Activated gamma-delta T cell treated with anti-CD3 and anti-CD28 coated beads, Interleukin-2, amount 50 U/mL, for 16 hours (primary cell): ENCODE measurements at regions not wholly inside any gene's neighbourhood (a gene's known extent, or its start where the extent isn't known, plus 50 kb on each side); places are given as distances from the start of the nearest gene placed in this dataset.

Source experiments
- DNase-seq: peaks from one replicate; pipeline ENCODE4 v3.0.0-alpha.2; 2020; ENCODE audit warnings: low read depth

- DNase-seq, result no peak
Observed at GRCh38 chr2:134143568-134143967, 110.3 kb upstream of the MGAT5 start.

GRCh38 chr2:134144081-134144596, 109.7 kb upstream of the MGAT5 start:
- DNase-seq, result no peak

DNA sequence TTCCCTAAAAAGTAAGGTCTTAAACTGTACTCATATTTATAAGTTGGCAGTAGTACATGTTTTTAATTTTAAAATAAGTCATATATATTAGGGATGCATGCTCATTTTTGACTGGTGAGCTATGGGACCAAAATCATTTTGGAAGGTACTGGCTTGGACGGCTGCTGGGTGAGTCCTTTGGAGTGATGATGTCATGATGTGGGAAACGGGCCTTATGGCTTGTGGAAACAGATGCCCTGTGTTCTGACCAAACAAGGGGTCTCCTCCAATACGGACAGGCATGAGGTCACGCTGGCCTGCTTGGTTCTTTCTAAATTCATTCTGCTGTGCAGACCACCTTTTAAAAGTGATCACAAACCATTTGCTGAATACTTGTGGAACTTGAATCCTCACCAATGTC, 109.2 kb upstream of the MGAT5 start:
- DNase-seq, result no peak

GRCh38 chr2:134145519-134145918, 108.4 kb upstream of the MGAT5 start:
- DNase-seq, result no peak

GRCh38 chr2:134146161-134146560, 107.7 kb upstream of the MGAT5 start:
- no peak for DNase-seq

DNA sequence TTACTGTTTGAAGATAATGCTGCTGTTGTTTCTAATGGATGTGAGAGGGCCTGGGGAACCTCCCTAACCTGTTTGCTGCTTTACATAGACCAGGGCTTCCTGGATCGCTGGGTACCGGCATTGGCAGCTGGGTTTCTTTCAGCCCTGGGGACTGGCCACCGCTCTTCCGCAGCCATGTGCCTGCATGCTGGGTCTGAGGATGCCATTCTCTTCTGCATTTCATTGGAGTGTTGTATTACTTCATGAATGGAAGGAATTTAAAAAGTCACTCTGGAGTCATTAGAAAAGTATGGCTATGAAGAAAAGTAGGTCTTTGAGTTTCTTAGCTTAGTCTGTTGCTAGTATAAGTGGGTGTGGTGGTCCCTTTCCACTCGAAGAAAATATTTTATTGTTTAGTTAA, 107.3 kb upstream of the MGAT5 start:
- no peak for DNase-seq

DNA sequence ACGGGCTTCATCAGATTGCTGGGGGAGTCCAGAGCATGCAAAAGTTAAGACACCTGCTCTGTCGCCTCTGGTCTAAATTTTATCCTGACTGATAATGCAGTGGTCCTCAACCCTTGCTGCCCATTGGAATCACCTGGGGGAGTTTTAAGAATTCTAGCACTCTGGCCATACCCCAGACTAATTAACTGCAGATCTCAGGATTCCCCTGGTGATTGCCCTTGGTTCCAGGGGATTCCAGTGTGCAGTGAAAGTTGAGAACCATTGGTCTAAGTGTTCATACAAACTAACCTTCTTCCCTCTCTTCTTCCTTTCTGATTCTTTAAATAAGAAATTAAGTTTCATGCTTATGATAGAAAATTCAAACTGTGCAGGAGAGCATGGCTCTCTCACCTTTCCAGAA, 105.7 kb upstream of the MGAT5 start:
- DNase-seq, result no peak

DNA sequence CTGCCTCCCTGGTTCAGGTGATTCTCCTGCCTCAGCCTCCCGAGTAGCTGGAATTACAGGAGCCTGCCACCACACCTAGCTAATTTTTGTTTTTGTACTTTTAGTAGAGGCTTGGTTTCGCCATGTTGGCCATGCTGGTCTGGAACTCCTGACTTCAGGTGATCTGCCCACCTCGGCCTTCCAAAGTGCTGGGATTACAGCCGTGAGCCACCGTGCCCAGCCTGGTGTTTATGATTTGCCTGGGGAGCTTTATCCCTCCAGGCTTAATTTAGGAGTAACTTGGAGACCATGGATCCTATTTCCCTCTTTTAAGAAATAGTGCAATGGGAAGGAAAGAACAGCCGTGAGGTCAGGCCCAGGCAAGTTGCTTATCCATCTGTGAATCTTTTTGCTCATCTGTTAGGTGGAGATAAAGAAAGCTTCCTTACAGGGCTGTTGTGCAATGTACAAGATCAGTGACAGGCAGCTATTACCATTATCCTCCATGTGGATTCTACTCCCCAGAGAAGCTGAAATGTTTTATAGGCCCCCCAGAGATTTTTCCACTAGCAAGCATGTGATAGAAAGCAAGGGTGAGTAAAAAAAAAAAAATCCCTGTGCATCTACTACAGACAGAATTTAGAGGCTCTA, 104.9 kb upstream of the MGAT5 start:
- DNase-seq, result no peak

GRCh38 chr2:134149904-134150303, 104.0 kb upstream of the MGAT5 start:
- no peak for DNase-seq

DNA sequence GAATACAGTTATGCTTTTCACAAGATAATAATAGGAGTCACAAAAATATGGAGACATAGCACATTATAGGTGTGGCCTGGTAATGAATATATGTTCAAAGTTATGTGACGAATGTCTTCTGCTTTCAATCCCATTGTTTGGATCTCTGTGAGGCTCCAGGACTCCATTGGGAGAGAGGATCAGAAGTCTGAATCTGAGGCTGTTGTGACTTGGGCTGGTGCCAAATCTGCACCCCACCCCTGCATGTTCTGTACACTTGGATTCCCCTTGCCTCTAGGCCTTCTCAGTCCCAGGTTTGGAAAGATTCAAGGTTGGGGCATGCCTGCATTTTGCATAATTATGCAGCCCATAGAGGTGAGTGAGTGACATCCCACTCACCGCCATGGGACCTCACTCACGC, 103.1 kb upstream of the MGAT5 start:
- DNase-seq, result no peak

DNA sequence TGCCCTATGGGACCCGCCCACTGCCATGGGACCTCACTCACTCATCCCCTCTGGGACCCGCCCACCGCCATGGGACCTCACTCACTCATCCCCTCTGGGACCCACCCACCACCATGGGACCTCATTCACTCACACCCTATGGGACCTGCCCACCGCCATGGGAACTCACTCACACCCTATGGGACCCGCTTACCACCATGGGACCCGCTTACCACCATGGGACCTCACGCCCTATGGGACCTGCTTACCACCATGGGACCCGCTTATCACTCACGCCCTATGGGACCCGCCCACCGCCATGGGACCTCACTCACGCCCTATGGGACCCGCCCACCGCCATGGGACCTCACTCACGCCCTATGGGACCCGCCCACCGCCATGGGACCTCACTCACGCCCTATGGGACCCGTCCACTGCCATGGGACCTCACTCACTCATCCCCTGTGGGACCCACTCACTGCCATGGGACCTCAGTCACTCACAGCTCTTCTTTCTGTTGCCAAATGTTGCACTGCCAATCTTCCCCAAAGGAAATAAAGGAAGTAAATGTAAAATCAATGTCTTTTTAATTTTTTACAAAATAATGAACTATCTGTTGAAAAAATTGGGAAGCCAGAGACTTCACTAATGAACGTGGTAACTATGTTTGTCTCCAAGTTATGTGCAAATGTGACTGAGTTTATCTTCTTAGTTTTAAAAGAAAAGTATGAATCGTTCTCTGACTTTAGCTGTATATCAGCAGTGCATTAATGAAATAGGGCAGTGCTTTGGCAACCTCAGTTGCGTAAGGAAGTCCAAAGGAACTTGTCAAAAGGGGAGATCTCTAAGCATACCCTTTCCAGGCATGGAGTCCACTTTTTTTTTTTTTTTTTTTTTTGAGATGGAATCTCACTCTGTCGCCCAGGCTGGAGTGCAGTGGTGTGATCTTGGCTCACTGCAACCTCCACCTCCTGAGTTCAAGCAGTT, 101.5 kb upstream of the MGAT5 start:
- DNase-seq, result no peak

DNA sequence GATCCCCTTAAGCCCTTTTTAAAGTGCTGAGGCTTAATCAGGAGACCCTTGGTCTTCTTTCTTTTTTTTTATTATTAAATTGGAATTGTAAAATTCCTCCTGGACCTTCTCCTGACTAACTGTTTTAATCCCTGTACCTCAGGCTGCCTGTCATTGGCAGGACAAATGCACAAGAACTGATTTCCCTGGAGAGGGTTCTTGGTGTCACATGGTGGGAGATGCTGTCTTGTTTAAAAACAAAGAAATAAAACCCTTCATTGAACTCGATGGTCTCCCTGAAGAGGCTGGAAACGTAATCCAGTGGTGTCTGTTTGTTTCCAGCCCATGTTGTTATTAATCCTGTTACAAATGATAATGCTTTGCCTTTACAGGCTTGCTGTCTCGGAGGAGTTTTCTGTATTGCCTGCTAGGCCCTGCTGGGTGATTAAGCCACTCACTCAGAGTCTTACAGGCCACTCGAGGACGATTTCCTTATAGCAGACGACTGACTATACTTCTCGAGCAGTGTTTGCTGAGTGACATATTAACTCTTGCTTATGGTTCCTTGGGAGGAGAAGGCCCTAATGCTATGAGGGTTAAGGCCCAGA, 100.5 kb upstream of the MGAT5 start:
- no peak for DNase-seq

DNA sequence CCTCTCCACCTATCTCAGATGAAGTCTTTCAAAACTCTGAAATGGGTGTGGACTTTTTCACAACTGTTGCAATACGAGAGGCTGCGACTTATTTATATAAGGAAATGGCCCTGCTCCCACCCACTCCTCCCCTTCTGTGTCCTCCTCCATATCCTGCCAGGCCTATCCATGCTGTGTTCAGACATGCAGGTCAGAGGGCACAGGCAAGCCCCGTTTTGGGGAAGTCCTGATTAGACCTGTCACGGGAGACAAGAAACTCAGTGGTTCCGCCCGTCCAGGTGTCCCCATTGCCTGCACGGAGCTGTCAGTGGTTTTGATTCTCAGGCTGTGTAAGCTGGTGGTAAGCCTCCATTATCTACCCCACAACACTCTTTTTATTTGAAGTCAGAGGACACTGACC, 99.6 kb upstream of the MGAT5 start:
- no peak for DNase-seq

- no peak for DNase-seq
Observed at GRCh38 chr2:134155134-134155533, 98.7 kb upstream of the MGAT5 start.

DNA sequence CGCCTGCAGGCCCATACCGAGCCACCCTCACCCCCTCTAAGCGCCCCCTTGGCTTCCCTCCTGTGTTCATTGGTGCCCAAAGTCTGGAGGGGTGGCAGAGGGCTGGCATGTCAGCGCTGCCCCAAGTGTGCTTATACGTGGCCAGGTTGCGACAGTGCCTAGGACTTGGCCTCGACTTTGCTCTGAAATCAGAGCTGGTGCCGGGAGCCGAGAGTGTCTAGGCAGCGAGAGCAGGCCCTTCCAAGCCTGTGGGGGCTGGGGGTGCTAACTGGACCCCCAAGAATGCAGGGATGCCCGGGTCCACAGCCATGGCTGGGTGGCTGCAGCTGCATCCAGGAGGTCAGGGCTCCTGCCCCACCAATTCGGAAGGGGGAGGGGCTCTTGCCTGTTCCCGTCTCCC, 95.6 kb upstream of the MGAT5 start:
- DNase-seq, result no peak

DNA sequence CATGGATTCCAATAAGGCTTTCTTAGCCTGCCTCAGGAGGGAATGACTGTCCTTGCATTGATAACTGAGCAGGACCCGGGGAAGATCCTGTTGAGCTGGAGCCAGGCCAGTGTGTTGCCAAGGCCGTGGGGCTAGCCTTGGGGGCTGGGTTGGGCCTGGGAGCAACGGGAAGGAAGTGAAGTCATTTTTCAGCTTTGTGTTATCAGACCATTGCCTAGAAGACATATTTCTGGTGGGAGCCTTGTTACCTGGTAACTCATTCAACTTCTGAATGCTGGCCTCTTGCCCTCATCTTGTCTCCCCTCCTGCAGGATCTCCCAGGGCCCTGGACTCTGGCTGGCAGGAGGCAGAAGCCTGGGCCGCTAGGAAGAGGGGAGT, 92.7 kb upstream of the MGAT5 start:
- no peak for DNase-seq

DNA sequence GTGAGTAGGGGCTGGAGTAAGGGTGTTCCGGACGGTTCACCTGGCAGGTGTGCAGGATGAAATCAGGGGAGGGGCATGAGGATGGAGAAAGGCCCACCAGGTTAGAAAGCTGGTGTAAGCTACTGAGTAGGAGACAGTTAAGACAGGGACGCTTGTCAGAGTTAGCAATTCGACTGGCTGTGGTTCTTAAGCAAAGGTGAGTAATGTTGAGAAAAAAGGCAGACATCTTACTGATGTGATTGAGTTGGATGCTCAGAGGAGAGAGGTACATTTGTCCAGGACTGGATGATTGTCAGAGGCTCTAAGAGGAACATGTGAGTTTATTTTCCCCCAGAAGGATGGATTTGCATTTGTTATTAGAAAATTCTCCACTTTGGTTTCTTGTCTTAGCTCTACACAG, 90.5 kb upstream of the MGAT5 start:
- no peak for DNase-seq

DNA sequence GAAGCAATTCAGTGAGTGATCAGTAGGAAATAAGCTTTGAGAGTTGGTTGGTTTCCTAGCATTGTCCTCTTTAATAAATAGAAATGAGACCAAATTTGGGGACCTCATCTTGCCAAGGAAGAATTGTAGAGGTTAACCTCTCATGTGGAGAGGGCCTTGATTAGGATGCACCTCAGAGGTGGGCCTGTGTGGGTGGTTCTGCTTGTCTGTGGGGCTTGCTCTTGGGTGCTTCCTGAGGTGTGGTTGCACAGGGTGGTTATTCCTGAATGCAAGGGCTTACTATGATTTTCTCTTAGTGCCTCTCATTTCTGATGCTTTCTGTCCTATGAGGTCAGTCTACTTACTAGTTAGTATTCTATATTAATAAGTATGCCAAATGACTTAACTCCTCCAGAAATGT, 89.6 kb upstream of the MGAT5 start:
- DNase-seq, result no peak

GRCh38 chr2:134167015-134167414, 86.9 kb upstream of the MGAT5 start:
- no peak for DNase-seq

GRCh38 chr2:134169788-134170187, 84.1 kb upstream of the MGAT5 start:
- DNase-seq, result no peak

DNA sequence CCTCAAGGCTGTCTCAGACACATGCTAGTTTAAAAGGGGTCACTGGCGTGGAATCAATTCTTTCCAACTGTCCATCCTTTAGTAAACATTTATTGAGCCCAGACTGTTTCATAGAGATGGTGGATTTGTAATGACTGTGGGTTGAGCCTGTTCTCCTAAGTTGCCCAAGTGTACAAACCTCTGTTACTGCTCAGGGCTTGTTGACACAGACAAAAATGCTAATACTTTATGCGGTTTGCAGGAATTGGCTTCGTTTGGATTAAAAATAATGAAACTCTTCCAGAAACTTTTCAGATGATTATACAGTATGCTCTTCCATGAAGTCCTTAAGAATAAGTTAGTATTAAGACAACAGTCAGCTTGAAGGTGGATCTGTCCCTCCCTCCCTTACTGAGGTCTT, 83.6 kb upstream of the MGAT5 start:
- no peak for DNase-seq

DNA sequence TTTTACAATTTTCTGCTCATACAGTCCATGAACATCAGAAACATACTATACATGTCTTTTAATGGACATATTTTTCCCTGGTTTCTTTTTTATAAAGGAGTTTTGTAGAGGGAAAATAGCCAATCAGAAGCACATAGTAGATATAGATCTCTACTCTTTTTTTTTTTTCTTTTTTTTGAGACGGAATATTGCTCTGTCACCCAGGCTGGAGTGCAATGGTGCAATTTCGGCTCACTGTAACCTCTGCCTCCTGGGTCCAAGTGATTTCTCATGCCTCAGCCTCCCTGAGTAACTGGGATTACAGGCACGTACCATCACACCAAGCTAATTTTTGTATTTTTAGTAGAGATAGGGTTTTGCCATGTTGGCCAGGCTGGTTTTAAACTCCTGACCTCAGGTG, 83.2 kb upstream of the MGAT5 start:
- no peak for DNase-seq
